Testis (tissue), 2 donors: ENCODE measurements at regions not wholly inside any gene's neighbourhood (a gene's known extent, or its start where the extent isn't known, plus 50 kb on each side); places are given as distances from the start of the nearest gene placed in this dataset.
"Not testable (repeated sequence)": the region's sequence is repeated elsewhere in the genome, so short reads cannot be mapped to it uniquely, and the experiment has no call there.

Experiments
- DNase-seq: peaks from one replicate; pipeline ENCODE4 v3.0.0-alpha.2; 2019
- H3K27ac ChIP-seq, 2 donors: fragments of 200-600 bp; sonication (generic); one replicate each; pipeline ENCODE4 v1.5.1; 2019
- H3K27me3 ChIP-seq: fragments of 200-600 bp; sonication (generic); one replicate; pipeline ENCODE4 v1.5.1; 2019
- H3K36me3 ChIP-seq: fragments of 200-600 bp; sonication (generic); one replicate; pipeline ENCODE4 v1.5.1; 2017; ENCODE audit warnings: low read depth; ENCODE audit errors: missing control alignments
- H3K4me1 ChIP-seq: fragments of 200-600 bp; sonication (generic); one replicate; pipeline ENCODE4 v1.5.1; 2019
- H3K4me3 ChIP-seq, 2 donors: fragments of 200-600 bp; sonication (generic); one replicate each; pipeline ENCODE4 v1.5.1; 2017 to 2019
- H3K9me3 ChIP-seq: fragments of 200-600 bp; sonication (generic); one replicate; pipeline ENCODE4 v1.5.1; 2017
- POLR2A ChIP-seq: fragments of 450-650 bp; IDR thresholded peaks from one replicate; pipeline ENCODE4 v1.6.1; 2017; ENCODE audit warnings: antibody characterized with exemption, mild to moderate bottlenecking, moderate library complexity
- WGBS, 2 donors: methylation state at CpG; one replicate each; pipeline ENCODE4 v1.1.5; 2018; 5-methylcytosine and 5-hydroxymethylcytosine counted together
- intact Hi-C: fragments of 100-400 bp; cut with DNase I; formaldehyde crosslinking; loops from one replicate; pipeline ENCODE4 v1.15.1; 2023; ENCODE audit warnings: low total_unique reads
- TF ChIP-seq, protein P1 (sequence below), 3 experiments: fragments of 450-650 bp in 2 of 3; fragments of 200-600 bp in 1 of 3; sonication (generic) in 1 of 3; IDR thresholded peaks; one replicate each; pipeline ENCODE4 v1.5.1; 2016 to 2019; ENCODE audit warnings: antibody characterized with exemption in 3 of 3, mild to moderate bottlenecking in 2 of 3, moderate library complexity in 1 of 3

DNA sequence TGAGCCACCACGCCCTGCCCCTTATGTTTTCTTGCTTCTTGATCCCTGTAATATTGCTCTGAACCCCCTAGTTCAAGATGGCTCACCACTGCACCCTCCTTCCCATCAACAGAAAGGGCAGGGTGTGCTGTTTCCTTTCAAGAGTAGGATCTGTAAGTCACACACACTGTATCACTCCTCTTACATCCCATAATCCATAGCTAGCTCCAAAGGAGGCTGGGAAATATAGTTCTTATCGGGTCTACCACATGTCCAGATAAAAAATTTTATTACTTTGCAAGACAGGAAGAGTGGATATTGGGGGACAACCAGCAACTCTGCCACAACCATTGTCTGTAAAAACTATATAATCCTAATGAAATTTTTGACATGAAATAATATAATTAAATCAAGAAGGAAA lies 79.6 kb downstream of the C9orf50 start:
- H3K27me3 ChIP-seq, result no peaks in the 10 kb centered on the region
- intact Hi-C loops, result no loop called here
- H3K9me3 ChIP-seq, result no peaks in the 10 kb centered on the region
- TF ChIP-seq, protein P1, sequence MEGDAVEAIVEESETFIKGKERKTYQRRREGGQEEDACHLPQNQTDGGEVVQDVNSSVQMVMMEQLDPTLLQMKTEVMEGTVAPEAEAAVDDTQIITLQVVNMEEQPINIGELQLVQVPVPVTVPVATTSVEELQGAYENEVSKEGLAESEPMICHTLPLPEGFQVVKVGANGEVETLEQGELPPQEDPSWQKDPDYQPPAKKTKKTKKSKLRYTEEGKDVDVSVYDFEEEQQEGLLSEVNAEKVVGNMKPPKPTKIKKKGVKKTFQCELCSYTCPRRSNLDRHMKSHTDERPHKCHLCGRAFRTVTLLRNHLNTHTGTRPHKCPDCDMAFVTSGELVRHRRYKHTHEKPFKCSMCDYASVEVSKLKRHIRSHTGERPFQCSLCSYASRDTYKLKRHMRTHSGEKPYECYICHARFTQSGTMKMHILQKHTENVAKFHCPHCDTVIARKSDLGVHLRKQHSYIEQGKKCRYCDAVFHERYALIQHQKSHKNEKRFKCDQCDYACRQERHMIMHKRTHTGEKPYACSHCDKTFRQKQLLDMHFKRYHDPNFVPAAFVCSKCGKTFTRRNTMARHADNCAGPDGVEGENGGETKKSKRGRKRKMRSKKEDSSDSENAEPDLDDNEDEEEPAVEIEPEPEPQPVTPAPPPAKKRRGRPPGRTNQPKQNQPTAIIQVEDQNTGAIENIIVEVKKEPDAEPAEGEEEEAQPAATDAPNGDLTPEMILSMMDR (IDR thresholded peaks at IDR 0.05), result no peak
- no peak for TF ChIP-seq POLR2A
- no peak for DNase-seq
- H3K36me3 ChIP-seq, result no peaks in the 10 kb centered on the region
- no peaks in the 10 kb centered on the region for H3K4me1 ChIP-seq
- H3K27ac ChIP-seq, result no peak overlapping the region
- H3K4me3 ChIP-seq, result no peak overlapping the region
- 91 to 95% methylated on average over 2 of the region's 2 CpGs for WGBS, 2 donors

DNA sequence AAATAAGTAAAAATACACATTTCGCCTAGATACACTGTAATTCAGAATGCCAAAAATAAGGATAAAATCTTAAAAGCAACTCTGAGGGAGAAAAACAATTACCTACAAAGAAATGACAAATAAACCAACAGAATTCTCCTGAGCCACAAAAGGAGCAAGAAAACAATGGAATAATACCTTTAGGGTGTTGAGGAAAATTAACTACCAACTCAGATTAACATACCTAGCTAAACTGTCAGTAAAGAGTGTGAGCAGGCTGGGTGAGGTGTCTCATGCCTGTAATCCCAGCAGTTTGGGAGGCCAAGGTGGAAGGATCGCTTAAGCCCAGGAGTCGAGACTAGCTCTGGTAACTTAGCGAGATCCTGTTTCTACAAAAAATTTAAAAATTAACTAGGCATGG lies 81.5 kb downstream of the C9orf50 start:
- no peaks in the 10 kb centered on the region for H3K27me3 ChIP-seq
- intact Hi-C loops, result no loop called here
- no peaks in the 10 kb centered on the region for H3K4me1 ChIP-seq
- H3K4me3 ChIP-seq, result no peak overlapping the region
- no peak for DNase-seq
- WGBS, 2 donors, result 92 to 97% methylated on average over 4 of the region's 4 CpGs
- no peak for TF ChIP-seq POLR2A
- TF ChIP-seq, protein P1 (IDR thresholded peaks at IDR 0.05), result no peak
- no peak overlapping the region for H3K27ac ChIP-seq
- H3K9me3 ChIP-seq, result no peaks in the 10 kb centered on the region
- H3K36me3 ChIP-seq, result no peaks in the 10 kb centered on the region

DNA sequence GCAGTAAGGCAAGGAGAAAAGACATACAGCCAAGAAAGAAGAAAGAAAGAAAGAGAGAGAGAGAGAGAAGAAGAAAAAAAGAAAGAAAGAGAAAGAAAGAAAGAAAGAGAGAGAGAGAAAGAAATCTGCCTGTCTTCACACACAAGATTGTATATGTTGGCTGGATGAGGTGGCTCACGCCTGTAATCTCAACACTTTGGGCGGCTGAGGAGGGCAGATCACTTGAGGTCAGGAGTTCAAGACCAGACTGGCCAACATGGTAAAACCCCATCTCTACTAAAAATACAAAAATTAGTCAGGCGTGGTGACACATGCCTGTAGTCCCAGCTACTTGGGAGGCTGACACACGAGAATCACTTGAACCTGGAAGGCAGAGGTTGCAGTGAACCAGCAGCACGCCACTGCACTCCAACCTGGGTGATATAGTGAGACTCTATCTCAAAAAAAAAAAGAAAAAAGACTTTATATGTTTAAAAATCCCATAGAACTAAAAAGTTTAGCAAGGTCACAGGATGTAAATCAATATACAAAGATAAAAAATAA lies 89.0 kb downstream of the C9orf50 start:
- H3K27me3 ChIP-seq, H3K27ac ChIP-seq, H3K36me3 ChIP-seq, intact Hi-C loops, DNase-seq, H3K4me3 ChIP-seq, H3K4me1 ChIP-seq, H3K9me3 ChIP-seq: not testable (repeated sequence)
- WGBS, 2 donors, result 92 to 93% methylated on average over 5 of the region's 5 CpGs

DNA sequence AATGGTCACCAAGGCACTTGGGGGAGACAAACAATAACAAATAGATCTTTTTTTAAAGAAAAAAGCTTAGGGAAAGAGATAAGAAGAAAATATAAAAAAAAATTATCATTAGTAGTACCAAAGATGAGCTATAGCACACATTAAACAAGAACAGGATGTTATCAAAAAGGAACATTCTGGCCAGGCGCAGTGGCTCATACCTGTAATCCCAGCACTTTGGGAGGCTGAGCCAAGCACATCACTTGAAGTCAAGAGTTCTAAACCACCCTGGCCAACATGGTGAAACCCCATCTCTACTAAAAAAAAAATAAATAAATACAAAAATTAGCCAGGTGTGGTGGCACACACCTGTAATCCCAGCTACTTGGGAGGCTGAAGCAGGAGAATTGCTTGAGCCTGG lies 92.9 kb downstream of the C9orf50 start:
- H3K36me3 ChIP-seq, H3K4me3 ChIP-seq, DNase-seq, H3K27me3 ChIP-seq, H3K27ac ChIP-seq, intact Hi-C loops, H3K4me1 ChIP-seq, H3K9me3 ChIP-seq: not testable (repeated sequence)
- 100% methylated on average over 1 of the region's 1 CpG for WGBS, 2 donors

DNA sequence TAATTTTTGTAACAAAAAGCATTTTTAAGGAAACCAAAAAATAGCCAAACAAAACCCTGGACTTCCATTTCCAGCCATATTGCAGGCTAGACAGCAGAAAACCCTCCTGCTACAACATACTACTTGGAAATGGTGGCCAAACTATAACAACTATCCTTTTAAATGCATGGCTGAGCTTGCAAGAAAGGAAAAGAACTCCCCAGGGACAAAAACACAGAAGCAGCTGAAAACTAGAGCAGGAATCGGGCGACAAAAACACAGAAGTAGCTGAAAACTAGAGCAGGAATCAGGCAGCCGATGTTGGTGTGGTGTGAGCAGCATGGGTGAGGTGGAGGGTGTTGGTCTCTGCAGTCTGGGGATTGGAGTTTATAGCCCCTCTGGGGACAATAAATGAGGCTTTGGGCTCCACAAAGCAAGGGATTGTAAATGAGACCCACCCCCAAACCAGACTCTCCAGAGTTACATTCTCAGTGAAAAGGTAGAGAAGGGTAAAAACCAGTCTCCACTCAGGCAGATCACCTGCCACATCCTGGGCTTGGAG lies 95.2 kb downstream of the C9orf50 start:
- Histone ChIP-seq H3K27ac (no peak overlapping the region), H3K4me3 (no peak overlapping the region), H3K4me1 (no peaks in the 10 kb centered on the region), H3K9me3 (no peaks in the 10 kb centered on the region), H3K27me3 (no peaks in the 10 kb centered on the region), H3K36me3 (no peaks in the 10 kb centered on the region)
- TF ChIP-seq, protein P1 (IDR thresholded peaks at IDR 0.05), result no peak
- no peak for TF ChIP-seq POLR2A
- intact Hi-C loops, result no loop called here
- WGBS, 2 donors, result 82 to 90% methylated on average over 3 of the region's 3 CpGs
- DNase-seq, result no peak

DNA sequence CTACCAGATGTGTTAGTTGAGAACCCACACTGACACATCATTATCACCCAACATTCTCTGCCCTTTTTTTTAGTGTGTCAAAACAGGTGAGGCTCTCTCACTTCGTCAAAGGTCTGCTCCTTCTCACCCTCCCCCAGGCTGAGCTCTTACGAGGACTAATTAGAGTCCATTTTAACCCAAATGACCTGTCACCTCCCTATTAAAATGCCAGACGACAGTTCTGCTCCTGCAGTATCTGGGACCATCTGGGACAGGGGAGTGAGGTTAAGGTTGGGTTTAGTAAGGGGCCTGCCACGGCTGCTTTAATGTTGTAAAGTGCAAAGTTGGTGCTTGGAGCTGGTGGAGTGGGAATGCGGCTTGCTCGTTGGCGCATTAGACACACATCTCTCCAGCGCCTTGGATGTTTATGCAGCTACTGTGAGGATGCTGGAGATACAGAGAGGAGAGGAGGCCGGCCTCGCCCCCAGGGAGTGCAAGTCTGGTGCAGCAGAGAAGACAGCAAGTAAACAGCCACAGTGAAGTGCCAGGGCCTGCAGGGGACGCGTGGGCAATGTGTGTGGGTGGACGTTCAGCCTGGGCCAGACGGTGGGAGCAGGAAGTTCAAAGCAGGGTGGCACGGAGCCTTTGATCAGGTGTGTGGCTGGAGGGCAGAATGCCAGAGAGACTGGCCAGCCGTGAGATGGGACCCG lies 96.2 kb downstream of the C9orf50 start:
- Histone ChIP-seq H3K27me3 (no peaks in the 10 kb centered on the region), H3K36me3 (no peaks in the 10 kb centered on the region), H3K27ac (no peak overlapping the region), H3K9me3 (no peaks in the 10 kb centered on the region), H3K4me3 (no peak overlapping the region), H3K4me1 (no peaks in the 10 kb centered on the region)
- no peak for TF ChIP-seq POLR2A
- TF ChIP-seq, protein P1 (IDR thresholded peaks at IDR 0.05), result no peak
- intact Hi-C loops, result no loop called here
- DNase-seq, result no peak
- WGBS, 2 donors, result 73 to 86% methylated on average over 10 to 17 of the region's 17 CpGs
